ENCODE measurements at regions not wholly inside any gene's neighbourhood (a gene's known extent, or its start where the extent isn't known, plus 50 kb on each side); places are given as distances from the start of the nearest gene placed in this dataset.

GRCh38 chr9:135220601-135221575 is 133.4 kb downstream of the OLFM1 start:
- H3K4me3 Mint-ChIP-seq, result no peak overlapping the region
- H3K36me3 Mint-ChIP-seq, result no peaks in the 10 kb centered on the region
- no peaks in the 10 kb centered on the region for H3K27me3 Mint-ChIP-seq
- no peaks in the 10 kb centered on the region for H3K4me1 Mint-ChIP-seq (ENCODE audit: low read depth)
- no peaks in the 10 kb centered on the region for H3K9me3 Mint-ChIP-seq (ENCODE audit: low read depth)
- no peak overlapping the region for H3K27ac Mint-ChIP-seq

DNA sequence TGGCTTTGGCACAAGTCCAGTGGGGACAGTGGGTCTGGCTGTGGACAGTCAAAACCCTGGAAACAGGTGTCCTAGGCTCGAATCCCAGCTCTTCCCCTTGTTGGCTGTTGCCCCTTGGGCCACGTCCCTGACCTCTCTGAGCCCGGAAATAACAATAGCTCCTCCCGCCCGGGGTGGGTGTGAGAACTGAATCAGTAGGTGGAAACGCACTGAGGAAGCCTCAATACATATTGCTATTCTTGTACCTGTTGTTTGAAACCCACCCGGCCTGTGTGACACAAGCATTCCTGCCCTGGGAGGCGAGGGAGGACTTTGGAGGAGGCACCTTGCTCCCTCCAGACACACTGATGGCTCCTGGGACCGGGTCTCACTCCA is 134.1 kb downstream of the OLFM1 start:
- Mint-ChIP-seq H3K36me3 (no peaks in the 10 kb centered on the region), H3K27me3 (no peaks in the 10 kb centered on the region), H3K4me1 (ENCODE audit: low read depth) (no peaks in the 10 kb centered on the region), H3K9me3 (ENCODE audit: low read depth) (no peaks in the 10 kb centered on the region), H3K27ac (no peak overlapping the region), H3K4me3 (no peak overlapping the region)

DNA sequence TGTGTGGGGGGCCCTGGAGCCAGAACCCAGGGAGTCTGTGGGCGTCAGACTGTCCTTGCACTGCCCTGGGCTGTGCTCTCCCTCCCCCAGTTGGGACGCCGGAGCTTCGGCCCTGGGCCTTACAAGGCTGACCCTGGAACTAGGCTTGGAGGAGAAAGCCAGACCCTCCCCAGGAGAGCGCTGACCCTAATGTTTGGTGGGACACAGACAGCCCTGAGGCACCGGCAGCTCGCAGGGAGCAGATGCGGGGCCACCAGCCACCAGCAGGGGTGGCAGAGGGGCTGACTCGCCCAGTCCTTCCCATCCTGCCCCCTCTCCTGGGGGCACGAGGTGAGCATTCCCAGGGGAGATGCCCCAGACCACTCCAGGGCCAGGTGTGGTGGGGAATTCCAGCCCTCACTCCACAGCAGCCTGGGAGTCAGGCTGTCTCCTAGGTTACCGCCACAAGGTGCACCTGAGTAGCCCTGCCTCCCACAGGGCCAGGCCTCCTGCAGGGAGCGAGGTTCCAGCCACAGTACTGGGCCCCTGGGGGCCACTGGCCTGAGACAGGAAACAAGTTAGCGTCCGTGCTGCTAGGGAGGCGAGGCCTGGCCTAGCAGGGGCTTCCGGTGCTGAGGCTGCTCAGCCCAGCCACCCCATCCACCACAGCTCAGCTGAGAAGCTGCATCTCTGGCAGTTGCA is 134.6 kb downstream of the OLFM1 start:
- no peaks in the 10 kb centered on the region for H3K36me3 Mint-ChIP-seq
- no peaks in the 10 kb centered on the region for H3K27me3 Mint-ChIP-seq
- H3K9me3 Mint-ChIP-seq (ENCODE audit: low read depth), result no peaks in the 10 kb centered on the region
- H3K27ac Mint-ChIP-seq, result no peak overlapping the region
- no peak overlapping the region for H3K4me3 Mint-ChIP-seq
- H3K4me1 Mint-ChIP-seq (ENCODE audit: low read depth), result no peaks in the 10 kb centered on the region

DNA sequence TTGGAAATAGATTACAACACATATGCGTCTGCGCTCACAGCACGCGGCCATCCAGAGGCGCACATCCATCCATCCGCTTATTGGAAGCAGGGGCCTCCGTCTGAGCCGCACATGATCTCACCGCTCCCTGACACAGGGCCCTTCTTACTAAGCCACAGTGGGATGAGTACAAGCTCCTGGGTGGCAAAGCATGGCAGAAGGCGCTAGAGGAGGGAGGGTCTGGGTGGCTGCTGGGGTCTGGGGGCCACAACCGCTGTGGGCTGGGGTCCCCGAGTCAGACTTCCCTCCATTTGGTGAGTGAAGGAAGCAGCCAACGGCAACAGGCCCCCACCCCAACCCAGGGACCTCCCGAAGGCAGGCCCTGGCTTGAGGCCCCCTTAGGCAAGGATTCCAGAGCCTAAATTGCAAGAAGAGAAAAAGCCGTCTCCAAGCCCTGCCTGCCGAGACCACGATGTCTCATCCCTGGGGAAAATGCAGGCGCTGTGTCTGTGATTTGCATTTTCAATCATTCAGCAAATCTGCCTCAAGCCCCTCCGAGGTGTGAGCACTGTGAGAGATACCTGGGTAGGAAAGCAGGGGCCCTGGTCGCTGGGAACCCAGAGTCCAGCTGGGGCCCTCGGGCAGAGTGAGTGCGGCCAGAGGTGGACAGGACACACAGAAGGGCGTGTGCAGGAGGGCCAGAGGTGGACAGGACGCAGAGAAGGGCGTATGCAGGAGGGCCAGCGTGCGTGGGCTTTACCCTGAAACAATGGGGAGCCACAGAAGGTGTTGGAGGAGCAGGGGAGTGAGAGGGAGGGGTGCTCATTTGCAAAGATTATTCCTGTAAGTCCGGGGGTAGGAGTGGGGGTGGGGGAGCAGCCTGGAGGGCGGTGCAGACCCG is 135.7 kb downstream of the OLFM1 start:
- no peaks in the 10 kb centered on the region for H3K4me1 Mint-ChIP-seq (ENCODE audit: low read depth)
- no peaks in the 10 kb centered on the region for H3K9me3 Mint-ChIP-seq (ENCODE audit: low read depth)
- H3K36me3 Mint-ChIP-seq, result no peaks in the 10 kb centered on the region
- no peak overlapping the region for H3K4me3 Mint-ChIP-seq
- H3K27me3 Mint-ChIP-seq, result no peaks in the 10 kb centered on the region
- H3K27ac Mint-ChIP-seq, result no peak overlapping the region

DNA sequence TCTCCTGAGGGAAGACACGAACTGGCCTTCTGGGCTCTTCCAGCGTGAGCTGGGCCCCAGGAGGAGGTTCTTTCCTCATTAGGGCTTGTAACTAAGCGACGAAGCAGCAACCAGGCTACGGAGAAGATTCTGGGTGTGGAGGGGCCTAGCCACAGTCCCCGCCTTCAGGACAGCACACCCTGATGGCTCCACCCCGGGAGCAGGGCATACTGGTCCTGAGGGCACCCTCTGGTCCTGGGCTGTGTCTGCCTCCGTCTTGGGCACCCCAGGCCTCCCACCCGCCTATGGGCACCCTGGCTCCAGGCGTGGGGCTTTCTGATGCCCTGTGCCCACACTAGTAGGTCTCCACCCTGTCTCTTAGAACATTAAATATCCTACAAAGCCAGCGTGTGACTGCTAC is 136.4 kb downstream of the OLFM1 start:
- Mint-ChIP-seq H3K9me3 (ENCODE audit: low read depth) (no peaks in the 10 kb centered on the region), H3K4me3 (no peak overlapping the region), H3K27me3 (no peaks in the 10 kb centered on the region), H3K4me1 (ENCODE audit: low read depth) (no peaks in the 10 kb centered on the region), H3K36me3 (no peaks in the 10 kb centered on the region), H3K27ac (no peak overlapping the region)

- no peaks in the 10 kb centered on the region for H3K36me3 Mint-ChIP-seq
- H3K27me3 Mint-ChIP-seq, result no peaks in the 10 kb centered on the region
- H3K9me3 Mint-ChIP-seq (ENCODE audit: low read depth), result no peaks in the 10 kb centered on the region
- H3K4me1 Mint-ChIP-seq (ENCODE audit: low read depth), result no peaks in the 10 kb centered on the region
- no peak overlapping the region for H3K27ac Mint-ChIP-seq
- no peak overlapping the region for H3K4me3 Mint-ChIP-seq
These were observed 136.9 kb downstream of the OLFM1 start for GRCh38 chr9:135224286-135224877.

DNA sequence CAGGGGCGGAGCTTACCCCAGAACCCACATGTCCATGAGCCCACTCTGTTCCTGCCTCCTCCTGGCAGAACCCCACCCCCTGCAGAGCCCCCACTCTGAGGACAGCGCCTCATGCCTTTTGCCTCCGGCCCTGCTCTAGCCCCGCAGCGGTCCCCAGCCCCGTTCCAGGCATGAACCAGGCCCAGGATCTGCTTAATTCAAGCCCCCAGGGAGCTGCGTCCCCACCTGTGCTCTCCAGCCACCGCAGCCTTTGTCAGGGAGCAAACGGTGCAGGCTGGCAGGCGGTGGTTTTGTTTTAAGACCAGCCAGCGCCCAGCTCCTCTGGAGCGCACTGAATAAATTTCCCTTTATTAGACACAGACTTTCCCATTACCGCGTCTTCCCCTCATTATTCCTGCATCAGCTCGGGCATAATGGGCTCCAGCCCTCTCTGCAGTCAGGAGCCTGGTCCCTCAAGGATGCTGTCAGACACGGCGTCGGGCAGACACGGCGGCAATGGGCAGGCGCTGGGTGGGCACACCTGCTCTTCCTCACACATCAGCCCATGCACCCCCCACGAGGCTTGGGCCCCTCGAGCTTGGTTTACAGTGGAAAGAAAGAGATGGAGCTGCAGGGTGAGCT is 137.6 kb downstream of the OLFM1 start:
- no peaks in the 10 kb centered on the region for H3K9me3 Mint-ChIP-seq (ENCODE audit: low read depth)
- H3K27me3 Mint-ChIP-seq, result peaks cover 3% of the 10 kb centered on the region
- no peak overlapping the region for H3K27ac Mint-ChIP-seq

GRCh38 chr9:135225619-135226228 is 138.3 kb downstream of the OLFM1 start:
- H3K27me3 Mint-ChIP-seq, result peaks cover 5% of the 10 kb centered on the region
- no peak overlapping the region for H3K4me3 Mint-ChIP-seq
- H3K36me3 Mint-ChIP-seq, result no peaks in the 10 kb centered on the region
- H3K27ac Mint-ChIP-seq, result no peak overlapping the region
- no peaks in the 10 kb centered on the region for H3K4me1 Mint-ChIP-seq (ENCODE audit: low read depth)
- no peaks in the 10 kb centered on the region for H3K9me3 Mint-ChIP-seq (ENCODE audit: low read depth)

More for the DNA sequence above, 137.6 kb downstream of the OLFM1 start:
- Mint-ChIP-seq H3K4me1 (ENCODE audit: low read depth) (no peaks in the 10 kb centered on the region), H3K4me3 (no peak overlapping the region), H3K36me3 (no peaks in the 10 kb centered on the region)

- no peak overlapping the region for H3K27ac Mint-ChIP-seq
- H3K36me3 Mint-ChIP-seq, result no peaks in the 10 kb centered on the region
- no peaks in the 10 kb centered on the region for H3K4me1 Mint-ChIP-seq (ENCODE audit: low read depth)
- peaks cover 8% of the 10 kb centered on the region for H3K27me3 Mint-ChIP-seq
- H3K4me3 Mint-ChIP-seq, result no peak overlapping the region
- no peaks in the 10 kb centered on the region for H3K9me3 Mint-ChIP-seq (ENCODE audit: low read depth)
These were observed 139.0 kb downstream of the OLFM1 start for GRCh38 chr9:135226369-135227050.

DNA sequence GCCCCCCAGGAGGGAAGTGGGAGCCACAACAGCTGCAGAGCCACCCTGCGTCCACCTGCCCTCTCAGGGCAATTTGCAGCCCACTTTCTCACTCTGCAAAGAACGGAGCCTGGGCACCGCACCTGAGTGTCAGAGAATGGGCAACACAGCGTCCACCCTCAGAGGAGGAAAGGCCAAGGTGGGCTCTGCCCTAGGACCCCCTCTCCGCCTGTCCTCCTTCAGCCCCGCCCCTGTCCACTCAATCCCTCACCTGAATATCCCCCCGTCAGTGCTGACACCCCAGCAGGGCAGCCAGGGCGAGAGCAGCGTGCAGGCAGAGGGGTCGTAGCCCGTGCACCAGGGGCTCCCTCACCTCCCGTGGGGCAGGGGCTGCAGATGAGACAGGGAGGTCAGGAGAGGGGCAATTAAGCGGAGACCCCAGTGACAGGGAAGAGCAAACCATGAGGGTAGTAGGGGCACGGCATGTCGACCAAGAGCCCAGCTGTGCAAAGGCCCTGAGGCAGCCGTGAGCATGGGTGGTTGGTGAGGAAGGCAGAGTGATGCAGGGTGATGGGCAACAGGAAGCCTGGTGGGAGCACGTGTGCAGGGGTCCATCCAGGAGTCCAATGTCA is 140.3 kb downstream of the OLFM1 start:
- no peaks in the 10 kb centered on the region for H3K4me1 Mint-ChIP-seq (ENCODE audit: low read depth)
- no peaks in the 10 kb centered on the region for H3K9me3 Mint-ChIP-seq (ENCODE audit: low read depth)
- peaks cover 8% of the 10 kb centered on the region for H3K27me3 Mint-ChIP-seq
- H3K36me3 Mint-ChIP-seq, result no peaks in the 10 kb centered on the region
- no peak overlapping the region for H3K4me3 Mint-ChIP-seq
- H3K27ac Mint-ChIP-seq, result no peak overlapping the region

DNA sequence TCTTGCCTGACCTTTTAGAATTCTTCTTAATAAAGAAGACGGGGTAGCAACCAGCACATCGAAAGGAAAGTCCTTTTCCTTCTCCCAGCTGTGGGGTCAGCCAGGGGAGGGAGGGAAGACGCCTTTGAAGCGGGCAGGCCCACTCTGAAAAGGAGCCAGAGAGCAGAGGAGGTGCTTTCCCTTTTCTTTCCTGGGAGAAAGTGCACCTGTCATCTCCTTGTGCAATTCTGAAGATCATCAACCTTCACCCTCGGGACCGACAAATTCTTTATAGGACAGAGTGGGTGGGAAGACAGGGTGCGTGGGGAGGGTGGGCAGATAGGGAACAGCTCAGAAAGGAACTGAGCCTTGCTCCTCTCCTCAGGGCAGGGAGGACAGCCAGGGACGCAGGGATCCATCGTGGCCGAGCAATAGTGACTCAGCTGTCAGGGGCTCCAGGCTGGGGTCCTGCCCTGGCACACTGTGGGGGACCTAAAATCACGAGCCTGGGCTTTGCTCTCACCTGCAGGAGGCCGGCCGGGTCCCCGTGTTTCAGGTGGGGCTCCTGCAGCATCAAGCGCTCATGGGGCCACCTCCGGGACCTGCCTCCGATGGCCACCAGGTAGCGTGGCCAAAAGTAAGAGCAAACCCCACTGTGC is 141.0 kb downstream of the OLFM1 start:
- Mint-ChIP-seq H3K9me3 (ENCODE audit: low read depth) (peaks cover 4% of the 10 kb centered on the region), H3K27ac (no peak overlapping the region), H3K4me3 (no peak overlapping the region), H3K36me3 (no peaks in the 10 kb centered on the region), H3K4me1 (ENCODE audit: low read depth) (no peaks in the 10 kb centered on the region), H3K27me3 (peaks cover 8% of the 10 kb centered on the region)

- Mint-ChIP-seq H3K4me1 (ENCODE audit: low read depth) (no peaks in the 10 kb centered on the region), H3K36me3 (no peaks in the 10 kb centered on the region), H3K9me3 (ENCODE audit: low read depth) (peaks cover 8% of the 10 kb centered on the region), H3K4me3 (no peak overlapping the region), H3K27me3 (peaks cover 8% of the 10 kb centered on the region), H3K27ac (no peak overlapping the region)
These were observed 141.6 kb downstream of the OLFM1 start for GRCh38 chr9:135228983-135229625.
